WTC11 (cell line): ENCODE measurements at regions not wholly inside any gene's neighbourhood (a gene's known extent, or its start where the extent isn't known, plus 50 kb on each side); places are given as distances from the start of the nearest gene placed in this dataset.

Experiments used
- ATAC-seq: fragments of 200-7000 bp; cut with Tn5 transposase; 2 replicates; pipeline ENCODE4 v1.10.0; 2021; ENCODE audit warnings: mild to moderate bottlenecking, moderate library complexity
- CTCF ChIA-PET: fragments of 300-600 bp; sonication (Branson Sonifier 250); formaldehyde crosslinking; loops from one replicate; lab custom pipeline; 2021; ENCODE audit warnings: antibody characterized with exemption; lab: Charles Lee
- POLR2A ChIA-PET: fragments of 350-600 bp; sonication (Branson Sonifier 250); formaldehyde crosslinking; loops from one replicate; lab custom pipeline; 2021; ENCODE audit warnings: antibody characterized with exemption; lab: Charles Lee
- DNase-seq: peaks from one replicate; pipeline ENCODE4 v3.0.0; 2021; ENCODE audit warnings: low spot score
- H3K27ac Mint-ChIP-seq: 2 replicates; pipeline ENCODE4 v1.8.0; 2021; ENCODE audit warnings: mixed read lengths
- H3K27me3 Mint-ChIP-seq: 2 replicates; pipeline ENCODE4 v1.8.0; 2021; ENCODE audit warnings: low read depth, mild to moderate bottlenecking, moderate library complexity, mixed read lengths
- H3K36me3 Mint-ChIP-seq: 2 replicates; pipeline ENCODE4 v1.8.0; 2021; ENCODE audit warnings: mixed read lengths
- H3K4me1 Mint-ChIP-seq: 2 replicates; pipeline ENCODE4 v1.8.0; 2022; ENCODE audit warnings: mixed read lengths
- H3K4me3 Mint-ChIP-seq: 2 replicates; pipeline ENCODE4 v1.8.0; 2021; ENCODE audit warnings: mild to moderate bottlenecking, moderate library complexity, mixed read lengths
- H3K9me3 Mint-ChIP-seq: 2 replicates; pipeline ENCODE4 v1.8.0; 2021; ENCODE audit warnings: mixed read lengths
- ATF1 ChIP-seq: sonication (generic); formaldehyde crosslinking; IDR thresholded peaks from 2 replicates; pipeline ENCODE4 v1.8.1; 2023; ENCODE audit warnings: mild to moderate bottlenecking, moderate library complexity, missing genetic modification reagents
- ELF4 ChIP-seq: sonication (generic); formaldehyde crosslinking; IDR thresholded peaks from 2 replicates; pipeline ENCODE4 v1.8.1; 2022; ENCODE audit warnings: low read depth, mild to moderate bottlenecking, moderate library complexity, missing genetic modification reagents
- EMX1 ChIP-seq: fragments of 250-450 bp; sonication (Bioruptor Pico); IDR thresholded peaks from 2 replicates; pipeline ENCODE4 v1.8.0; 2021; ENCODE audit warnings: mild to moderate bottlenecking
- ESRRA ChIP-seq: sonication (generic); formaldehyde crosslinking; IDR thresholded peaks from 2 replicates; pipeline ENCODE4 v1.8.1; 2022; ENCODE audit warnings: mild to moderate bottlenecking, missing genetic modification reagents, borderline replicate concordance
- HMGA2 ChIP-seq: fragments of 250-450 bp; sonication (Bioruptor Pico); IDR thresholded peaks from 2 replicates; pipeline ENCODE4 v1.4.0; 2021; ENCODE audit warnings: mild to moderate bottlenecking, moderate library complexity
- IRF2 ChIP-seq: sonication (generic); formaldehyde crosslinking; IDR thresholded peaks from 2 replicates; pipeline ENCODE4 v1.8.0; 2022; ENCODE audit warnings: low read depth, missing genetic modification reagents, borderline replicate concordance
- KAT7 ChIP-seq: sonication (generic); formaldehyde crosslinking; IDR thresholded peaks from 2 replicates; pipeline ENCODE4 v1.8.1; 2023; ENCODE audit warnings: missing genetic modification reagents, mild to moderate bottlenecking, borderline replicate concordance
- MXD4 ChIP-seq: fragments of 250-450 bp; sonication (Bioruptor Pico); IDR thresholded peaks from 2 replicates; pipeline ENCODE4 v1.8.0; 2021; ENCODE audit warnings: mild to moderate bottlenecking, moderate library complexity, borderline replicate concordance
- NFATC4 ChIP-seq: fragments of 250-450 bp; sonication (Bioruptor Pico); IDR thresholded peaks from 2 replicates; pipeline ENCODE4 v1.9.0; 2021; ENCODE audit warnings: mild to moderate bottlenecking
- NR1H2 ChIP-seq: sonication (generic); formaldehyde crosslinking; IDR thresholded peaks from 2 replicates; pipeline ENCODE4 v1.9.0; 2021; ENCODE audit warnings: mild to moderate bottlenecking, moderate library complexity, missing genetic modification reagents
- NR3C1 ChIP-seq: sonication (generic); formaldehyde crosslinking; conservative IDR thresholded peaks from 2 replicates; pipeline ENCODE4 v1.8.1; 2023; ENCODE audit warnings: low read depth, mild to moderate bottlenecking, missing genetic modification reagents
- TP53 ChIP-seq: sonication (generic); formaldehyde crosslinking; IDR thresholded peaks from 2 replicates; pipeline ENCODE4 v1.8.1; 2023; ENCODE audit warnings: mild to moderate bottlenecking, missing genetic modification reagents
- ZNF219 ChIP-seq: sonication (generic); formaldehyde crosslinking; IDR thresholded peaks from 2 replicates; pipeline ENCODE4 v1.8.0; 2023; ENCODE audit warnings: missing genetic modification reagents, mild to moderate bottlenecking, borderline replicate concordance
- TF ChIP-seq, protein P1 (sequence below): fragments of 250-450 bp; sonication (Bioruptor Pico); IDR thresholded peaks from 2 replicates; pipeline ENCODE4 v1.9.0; 2021; ENCODE audit warnings: mild to moderate bottlenecking, borderline replicate concordance
- TF ChIP-seq, protein P2 (sequence below): sonication (generic); formaldehyde crosslinking; IDR thresholded peaks from 2 replicates; pipeline ENCODE4 v1.8.1; 2022; ENCODE audit warnings: mild to moderate bottlenecking, missing genetic modification reagents, moderate library complexity, borderline replicate concordance

- Mint-ChIP-seq H3K36me3 (no peaks in the 10 kb centered on the region), H3K4me3 (no peak overlapping the region), H3K27me3 (no peaks in the 10 kb centered on the region), H3K27ac (no peak overlapping the region), H3K9me3 (peaks cover 6% of the 10 kb centered on the region), H3K4me1 (no peaks in the 10 kb centered on the region)
- DNase-seq (no peak), ATAC-seq (no peak)
- CTCF ChIA-PET = no interaction called here
- TF ChIP-seq KAT7 (CRISPR knock-in tag) (no peak), TP53 (CRISPR knock-in tag) (no peak), MXD4 (CRISPR knock-in tag) (no peak), ATF1 (CRISPR knock-in tag) (no peak), ZNF219 (CRISPR knock-in tag) (no peak), HMGA2 (CRISPR knock-in tag) (no peak), NFATC4 (CRISPR knock-in tag) (no peak), IRF2 (CRISPR knock-in tag) (no peak), NR1H2 (CRISPR knock-in tag) (no peak), NR3C1 (CRISPR knock-in tag) (no peak), ESRRA (CRISPR knock-in tag) (no peak), EMX1 (CRISPR knock-in tag) (no peak), ELF4 (CRISPR knock-in tag) (no peak)
- TF ChIP-seq, protein P1, sequence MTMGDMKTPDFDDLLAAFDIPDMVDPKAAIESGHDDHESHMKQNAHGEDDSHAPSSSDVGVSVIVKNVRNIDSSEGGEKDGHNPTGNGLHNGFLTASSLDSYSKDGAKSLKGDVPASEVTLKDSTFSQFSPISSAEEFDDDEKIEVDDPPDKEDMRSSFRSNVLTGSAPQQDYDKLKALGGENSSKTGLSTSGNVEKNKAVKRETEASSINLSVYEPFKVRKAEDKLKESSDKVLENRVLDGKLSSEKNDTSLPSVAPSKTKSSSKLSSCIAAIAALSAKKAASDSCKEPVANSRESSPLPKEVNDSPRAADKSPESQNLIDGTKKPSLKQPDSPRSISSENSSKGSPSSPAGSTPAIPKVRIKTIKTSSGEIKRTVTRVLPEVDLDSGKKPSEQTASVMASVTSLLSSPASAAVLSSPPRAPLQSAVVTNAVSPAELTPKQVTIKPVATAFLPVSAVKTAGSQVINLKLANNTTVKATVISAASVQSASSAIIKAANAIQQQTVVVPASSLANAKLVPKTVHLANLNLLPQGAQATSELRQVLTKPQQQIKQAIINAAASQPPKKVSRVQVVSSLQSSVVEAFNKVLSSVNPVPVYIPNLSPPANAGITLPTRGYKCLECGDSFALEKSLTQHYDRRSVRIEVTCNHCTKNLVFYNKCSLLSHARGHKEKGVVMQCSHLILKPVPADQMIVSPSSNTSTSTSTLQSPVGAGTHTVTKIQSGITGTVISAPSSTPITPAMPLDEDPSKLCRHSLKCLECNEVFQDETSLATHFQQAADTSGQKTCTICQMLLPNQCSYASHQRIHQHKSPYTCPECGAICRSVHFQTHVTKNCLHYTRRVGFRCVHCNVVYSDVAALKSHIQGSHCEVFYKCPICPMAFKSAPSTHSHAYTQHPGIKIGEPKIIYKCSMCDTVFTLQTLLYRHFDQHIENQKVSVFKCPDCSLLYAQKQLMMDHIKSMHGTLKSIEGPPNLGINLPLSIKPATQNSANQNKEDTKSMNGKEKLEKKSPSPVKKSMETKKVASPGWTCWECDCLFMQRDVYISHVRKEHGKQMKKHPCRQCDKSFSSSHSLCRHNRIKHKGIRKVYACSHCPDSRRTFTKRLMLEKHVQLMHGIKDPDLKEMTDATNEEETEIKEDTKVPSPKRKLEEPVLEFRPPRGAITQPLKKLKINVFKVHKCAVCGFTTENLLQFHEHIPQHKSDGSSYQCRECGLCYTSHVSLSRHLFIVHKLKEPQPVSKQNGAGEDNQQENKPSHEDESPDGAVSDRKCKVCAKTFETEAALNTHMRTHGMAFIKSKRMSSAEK = no peak
- TF ChIP-seq, protein P2, sequence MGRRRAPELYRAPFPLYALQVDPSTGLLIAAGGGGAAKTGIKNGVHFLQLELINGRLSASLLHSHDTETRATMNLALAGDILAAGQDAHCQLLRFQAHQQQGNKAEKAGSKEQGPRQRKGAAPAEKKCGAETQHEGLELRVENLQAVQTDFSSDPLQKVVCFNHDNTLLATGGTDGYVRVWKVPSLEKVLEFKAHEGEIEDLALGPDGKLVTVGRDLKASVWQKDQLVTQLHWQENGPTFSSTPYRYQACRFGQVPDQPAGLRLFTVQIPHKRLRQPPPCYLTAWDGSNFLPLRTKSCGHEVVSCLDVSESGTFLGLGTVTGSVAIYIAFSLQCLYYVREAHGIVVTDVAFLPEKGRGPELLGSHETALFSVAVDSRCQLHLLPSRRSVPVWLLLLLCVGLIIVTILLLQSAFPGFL (CRISPR knock-in tag) = no peak
- POLR2A ChIA-PET = no interaction called here
These were observed 50.4 kb upstream of the ANKRD50 start for GRCh38 chr4:124762956-124763355.
